Gastroesophageal sphincter (tissue), 3 donors: ENCODE measurements at regions not wholly inside any gene's neighbourhood (a gene's known extent, or its start where the extent isn't known, plus 50 kb on each side); places are given as distances from the start of the nearest gene placed in this dataset.
"Not testable (repeated sequence)": the region's sequence is repeated elsewhere in the genome, so short reads cannot be mapped to it uniquely, and the experiment has no call there.

ENCODE experiments used
- CTCF ChIP-seq, 4 experiments: fragments of 200-600 bp in 2 of 4; fragments of 450-650 bp in 2 of 4; sonication (generic) in 1 of 4; IDR thresholded peaks; one replicate each; pipeline ENCODE4 v1.5.1; 2017 to 2019; ENCODE audit warnings: antibody characterized with exemption in 4 of 4, mild to moderate bottlenecking in 2 of 4, moderate library complexity in 2 of 4
- POLR2A ChIP-seq, 2 donors: fragments of 450-650 bp; IDR thresholded peaks; one replicate each; pipeline ENCODE4 v1.6.1; 2017; ENCODE audit warnings: antibody characterized with exemption in 2 of 2, mild to moderate bottlenecking in 2 of 2, moderate library complexity in 1 of 2
- POLR2AphosphoS5 ChIP-seq: sonication (generic); formaldehyde crosslinking; IDR thresholded peaks from one replicate; pipeline ENCODE4 v1.6.1; 2017; ENCODE audit warnings: antibody characterized with exemption

GRCh38 chr21:14013623-14014498 is 196.9 kb downstream of the LIPI start:
- not testable (repeated sequence) for TF ChIP-seq CTCF (IDR thresholded peaks at IDR 0.05); POLR2AphosphoS5; POLR2A (IDR thresholded peaks at IDR 0.05)
